Embryonic facial prominence (tissue), 1 donor: ENCODE measurements at regions not wholly inside any gene's neighbourhood (a gene's known extent, or its start where the extent isn't known, plus 50 kb on each side); places are given as distances from the start of the nearest gene placed in this dataset.
"Not testable (repeated sequence)": the region's sequence is repeated elsewhere in the genome, so short reads cannot be mapped to it uniquely, and the experiment has no call there.

ENCODE experiments used
- DNase-seq: peaks from one replicate; pipeline ENCODE4 v3.0.0-alpha.2; 2016; ENCODE audit errors: extremely low spot score

DNA sequence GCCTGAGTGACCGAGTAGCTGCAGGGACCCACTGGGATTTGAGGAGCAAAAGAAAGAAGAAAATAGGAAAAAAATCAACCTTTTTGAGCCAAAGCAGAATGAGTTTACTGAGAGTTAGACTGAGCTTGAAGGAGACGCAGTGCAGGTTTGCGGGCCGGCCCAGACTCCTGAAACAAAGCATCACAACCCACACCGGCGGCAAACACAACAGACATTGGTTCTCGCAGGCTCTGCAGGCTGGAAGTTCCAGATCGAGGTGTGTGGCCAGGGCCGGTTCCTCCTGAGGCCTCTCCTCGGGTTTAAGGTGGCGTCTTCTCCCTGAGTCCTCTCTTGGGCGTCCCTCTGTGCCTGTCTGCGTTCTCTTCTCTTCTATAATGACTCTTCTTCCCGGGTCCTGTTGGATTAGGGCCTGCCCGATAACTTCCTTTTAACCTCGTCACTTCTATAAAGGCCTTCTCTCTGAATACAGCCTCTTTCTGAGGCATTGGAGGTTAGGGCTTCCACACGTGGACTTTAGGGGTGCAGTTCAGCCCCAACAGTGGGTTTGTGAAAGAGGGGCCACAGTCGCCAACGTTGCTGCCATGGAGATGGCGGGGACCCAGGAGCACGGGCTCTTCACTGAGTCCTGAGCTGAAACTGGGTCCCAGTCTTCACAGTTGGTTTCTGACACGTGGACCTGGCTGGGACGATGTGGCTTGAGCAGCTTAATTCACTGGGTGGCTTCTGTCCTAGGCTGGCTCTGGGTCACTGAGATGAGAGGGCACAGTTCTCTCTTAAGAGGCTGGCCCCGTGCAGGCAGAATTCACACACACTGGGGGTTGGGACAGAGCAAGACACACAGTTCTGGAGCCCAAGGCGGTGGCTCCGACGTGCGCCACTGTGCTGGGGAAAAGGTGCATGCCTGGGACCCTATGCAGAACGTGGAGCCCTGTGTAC is 1047.7 kb downstream of the BRD1 start:
- no peak for DNase-seq

DNA sequence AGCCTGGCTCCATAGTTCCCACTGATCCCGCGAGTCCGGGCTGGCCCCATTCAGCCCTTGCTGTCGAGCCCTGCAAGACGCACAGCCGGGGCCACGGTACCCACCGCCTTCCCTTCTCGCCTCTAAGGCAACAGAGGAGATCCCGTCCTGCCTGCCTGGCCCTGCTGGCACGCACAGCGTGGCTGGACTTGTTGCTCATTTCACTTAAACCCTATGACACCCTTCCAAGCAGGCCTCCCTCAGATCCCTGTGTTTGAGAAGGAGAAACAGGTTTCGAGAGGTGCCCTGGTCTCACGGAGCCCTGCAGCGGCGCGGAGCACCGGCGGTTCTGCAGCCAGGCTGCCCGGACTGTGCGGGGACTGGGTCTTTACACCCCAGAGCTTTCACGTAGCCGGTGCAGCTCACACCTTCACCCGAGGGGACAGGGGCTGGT is 1048.4 kb downstream of the BRD1 start:
- no peak for DNase-seq

DNA sequence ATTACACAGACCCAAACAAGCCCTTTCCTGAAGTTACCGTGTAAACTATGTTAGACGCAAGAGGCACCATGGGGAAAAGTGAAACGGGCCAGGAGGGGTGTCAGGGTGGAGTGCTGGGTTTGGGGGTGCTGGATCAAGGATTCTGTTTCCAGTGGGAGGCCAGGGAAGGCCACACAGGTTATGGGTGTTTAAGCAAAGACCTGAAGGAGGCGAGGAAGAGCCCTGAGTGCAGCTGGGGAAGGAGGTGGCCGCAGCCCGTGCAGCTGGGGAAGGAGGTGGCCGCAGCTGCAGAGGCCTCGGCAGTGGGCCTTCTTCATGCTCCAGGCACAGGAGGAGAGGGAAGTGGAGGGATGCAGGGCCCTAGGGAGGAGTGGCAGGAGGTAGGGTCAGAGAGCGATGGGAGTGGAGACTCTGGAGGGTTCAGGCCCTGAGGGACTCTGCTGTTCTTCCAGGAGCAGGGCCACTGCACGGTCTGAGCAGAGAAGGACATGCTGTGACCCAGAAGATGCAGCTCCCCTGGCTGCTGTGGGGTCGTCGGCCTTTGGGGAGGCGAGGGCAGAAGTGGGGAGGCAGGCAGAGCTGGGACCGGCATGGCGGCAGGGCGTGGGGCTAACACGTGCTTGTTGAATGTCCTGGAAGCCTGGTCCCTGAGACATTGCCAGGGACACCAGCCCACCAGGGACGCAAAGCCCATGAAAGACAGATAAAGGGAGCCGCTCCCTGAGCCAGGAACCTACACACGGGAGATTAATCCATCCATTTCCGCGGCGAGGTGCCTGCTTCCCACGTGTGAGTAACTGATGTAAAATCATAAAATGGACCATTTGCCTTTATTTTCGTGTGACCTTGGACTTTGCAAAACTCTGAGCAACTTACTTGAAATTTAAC is 1049.1 kb downstream of the BRD1 start:
- DNase-seq, result no peak

DNA sequence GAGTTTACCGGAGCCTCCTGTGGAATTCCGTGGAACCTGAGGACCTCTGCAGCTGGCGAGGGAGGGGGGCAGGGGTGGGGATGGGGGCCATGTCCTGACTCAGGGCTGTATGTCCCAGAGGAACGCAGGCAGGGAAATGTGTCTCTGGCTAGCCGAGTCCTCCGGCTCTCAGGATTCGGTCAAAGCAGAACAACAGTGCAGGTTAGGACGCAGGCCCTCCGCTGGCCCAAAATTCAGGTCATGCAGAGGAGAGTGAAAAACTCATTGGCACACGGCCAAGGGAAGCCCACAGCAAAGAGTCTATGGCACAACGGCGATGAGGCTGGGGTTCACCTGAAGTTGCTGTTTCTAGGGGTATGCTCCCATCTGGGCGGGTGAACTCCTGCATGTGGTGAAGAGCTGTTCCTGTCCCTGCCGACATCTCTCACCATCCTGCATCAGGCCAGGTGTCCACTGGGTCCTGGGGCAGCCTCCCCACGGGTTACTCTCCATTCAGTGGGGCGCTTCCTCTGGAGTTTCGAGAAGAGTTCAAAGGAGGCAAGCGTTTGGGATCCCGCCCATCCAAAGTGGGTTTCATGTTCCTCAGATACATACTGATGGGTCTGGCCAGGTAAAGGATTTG is 1055.3 kb downstream of the BRD1 start:
- DNase-seq, result no peak

DNA sequence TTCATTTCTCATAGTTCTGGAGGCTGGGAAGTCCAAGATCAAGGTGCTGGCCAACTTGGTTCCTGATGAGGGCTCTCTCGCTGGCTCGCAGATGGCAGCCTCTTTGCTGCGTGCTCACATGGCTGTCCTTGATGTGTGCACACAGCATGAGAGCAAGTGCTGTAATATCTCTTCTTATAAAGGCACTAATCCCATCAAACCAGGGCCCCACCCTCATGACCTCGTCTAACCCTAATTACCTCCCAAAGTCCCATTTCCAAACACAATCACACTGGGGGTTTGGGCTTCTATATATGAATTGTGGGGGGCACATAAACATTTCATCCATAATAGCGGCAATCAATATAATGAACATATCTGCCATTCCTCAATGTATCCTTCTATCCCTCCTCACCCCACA is 1062.1 kb downstream of the BRD1 start:
- DNase-seq, result no peak

DNA sequence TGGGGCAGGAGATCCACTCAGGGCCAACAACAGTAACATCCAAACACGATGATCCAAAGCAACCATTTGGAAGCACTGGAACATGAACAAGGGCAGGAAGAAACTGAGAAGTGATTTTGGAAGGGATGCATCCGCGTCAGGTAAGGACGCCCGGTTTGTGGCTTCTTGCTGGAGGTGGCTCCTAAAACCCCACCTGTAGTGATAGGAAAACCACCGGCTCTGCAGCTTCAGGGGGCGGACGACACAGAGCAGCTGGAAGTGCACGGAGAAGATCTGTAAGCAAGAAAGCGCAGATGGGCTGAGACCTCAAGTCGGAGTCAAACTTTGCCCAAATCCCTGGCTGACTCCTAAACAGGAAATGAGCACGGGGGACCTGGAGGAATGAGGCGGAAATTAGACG is 1066.1 kb downstream of the BRD1 start:
- no peak for DNase-seq

DNA sequence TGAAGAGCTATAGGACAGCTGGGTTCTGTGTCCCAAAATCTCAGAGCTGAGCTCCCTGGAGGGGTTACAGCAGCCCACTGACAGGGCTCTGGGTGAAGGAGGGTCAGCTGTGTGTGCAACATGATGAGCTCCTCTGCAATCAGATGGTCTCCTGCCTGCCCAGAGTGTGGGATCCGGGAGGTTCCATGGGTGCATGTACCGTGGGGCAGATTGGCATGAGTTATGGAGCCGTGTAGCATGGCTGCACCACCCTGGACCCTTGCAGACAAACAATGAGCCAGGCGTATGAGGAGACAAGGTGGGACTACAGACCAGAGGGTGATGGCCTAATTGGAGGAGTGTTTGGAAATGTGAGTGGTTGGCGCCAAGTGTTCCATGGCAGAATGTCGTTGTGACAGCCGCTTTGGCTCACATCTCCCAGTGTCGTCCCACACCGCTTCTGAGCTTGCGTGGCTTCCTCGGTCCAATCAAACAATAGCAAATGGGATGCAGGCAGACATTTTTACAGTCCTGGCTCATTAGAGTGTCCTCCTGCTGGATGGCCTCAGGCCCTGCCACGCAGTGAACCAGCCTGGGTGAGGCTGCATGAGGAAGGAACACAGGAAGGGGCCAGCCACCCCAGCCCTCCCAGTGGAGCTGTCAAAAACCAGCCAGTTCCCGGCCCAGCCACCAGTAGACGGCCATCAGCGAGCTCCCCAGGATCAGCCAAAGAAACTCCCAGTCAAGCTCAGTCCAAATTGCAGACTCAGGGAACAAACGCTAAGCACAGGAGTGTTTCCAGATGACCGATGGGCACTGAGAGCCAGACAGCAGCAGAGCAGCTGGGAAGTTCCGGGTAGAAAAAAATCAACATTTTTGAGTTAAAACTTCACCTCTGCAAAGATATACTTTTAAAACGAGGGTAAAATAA is 1066.9 kb downstream of the BRD1 start:
- no peak for DNase-seq

DNA sequence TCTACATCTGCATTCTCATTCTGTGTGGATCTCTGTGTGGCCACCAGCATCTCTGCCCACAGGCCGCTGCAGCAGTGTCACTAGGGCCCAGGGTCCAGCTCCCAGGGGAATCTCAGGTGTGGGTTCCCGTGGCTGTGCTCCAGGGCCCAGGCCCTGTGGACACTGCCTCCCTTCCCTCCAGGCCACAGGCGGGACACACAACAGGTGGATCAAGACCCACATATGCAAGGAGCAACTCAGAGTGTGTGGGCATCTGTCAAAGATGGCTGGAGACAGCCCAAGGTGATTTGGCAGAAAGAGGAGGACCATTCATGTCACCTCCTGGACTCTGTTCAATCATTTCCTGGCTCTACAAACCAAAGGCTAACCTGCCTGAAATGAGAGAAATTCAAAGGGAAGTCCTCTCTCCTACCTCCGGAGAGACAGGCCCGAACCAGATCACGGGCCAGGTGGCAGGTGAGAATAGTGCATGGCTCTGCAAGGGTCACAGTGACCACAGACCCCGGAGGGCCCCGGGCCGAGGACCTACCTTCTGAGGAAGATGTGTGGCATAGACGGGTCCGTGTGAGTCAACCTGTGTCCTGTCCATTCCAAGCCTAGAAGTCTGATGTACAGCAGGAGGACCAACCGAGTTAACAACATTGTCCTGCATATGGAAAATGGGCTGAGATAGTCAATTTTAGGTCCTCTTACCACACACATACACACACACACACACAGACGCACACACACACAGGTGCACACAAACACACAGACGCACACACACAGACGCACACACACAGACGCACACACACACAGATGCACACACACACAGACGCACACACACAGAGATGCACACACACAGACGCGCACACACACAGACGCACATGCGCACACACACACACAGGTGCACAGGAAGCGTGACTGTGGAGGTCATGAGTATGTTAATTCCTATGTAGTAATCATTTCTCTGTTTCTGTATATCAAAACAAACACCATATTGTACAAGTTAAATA is 1068.5 kb downstream of the BRD1 start:
- DNase-seq, result no peak

DNA sequence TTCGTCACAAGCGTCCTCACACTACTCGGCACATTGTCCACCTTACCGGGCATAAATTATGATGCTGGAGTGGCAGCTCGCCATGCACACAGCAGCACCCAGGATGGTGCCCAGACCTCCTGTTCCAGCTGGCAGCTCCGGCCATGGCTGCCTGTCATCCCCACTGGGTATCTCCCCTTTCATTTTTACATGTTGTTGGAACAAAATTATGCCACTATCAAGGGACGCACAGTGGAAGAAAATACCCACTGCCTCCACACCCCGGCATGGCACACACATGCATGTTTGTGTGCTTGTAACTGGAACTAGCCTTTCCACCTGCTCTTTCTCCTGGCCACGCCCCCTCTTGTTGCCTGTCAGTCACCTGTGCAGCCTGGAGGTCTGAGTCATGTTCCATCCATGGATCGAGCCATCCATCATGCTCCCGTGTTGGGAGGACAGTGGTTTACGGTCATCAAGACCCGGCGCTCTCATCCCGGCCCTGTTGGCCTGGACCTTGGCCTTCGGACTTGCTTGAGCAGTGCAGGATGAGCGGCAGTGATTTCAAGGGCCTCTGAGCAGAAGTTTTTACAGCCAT is 1069.6 kb downstream of the BRD1 start:
- no peak for DNase-seq

DNA sequence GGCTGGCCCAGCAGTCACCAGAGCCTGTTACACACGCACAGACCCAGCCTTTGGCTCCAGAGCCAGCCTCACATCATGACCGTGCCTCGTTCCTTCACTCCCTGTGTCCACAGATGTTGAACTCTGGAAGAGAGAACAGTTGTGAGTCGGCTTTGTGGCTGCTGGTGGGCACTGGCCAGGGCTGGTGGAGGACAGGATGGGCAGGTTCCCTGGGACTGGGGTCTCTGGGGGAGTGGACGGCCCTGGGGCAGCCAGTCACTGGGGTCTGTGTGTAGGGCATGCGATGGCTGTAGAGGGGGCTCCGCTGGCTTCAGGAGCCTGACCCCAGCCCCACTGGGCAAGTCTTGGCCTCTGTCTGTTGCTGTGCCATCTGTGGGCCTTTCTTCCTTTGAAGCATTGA is 1070.1 kb downstream of the BRD1 start:
- DNase-seq, result no peak

DNA sequence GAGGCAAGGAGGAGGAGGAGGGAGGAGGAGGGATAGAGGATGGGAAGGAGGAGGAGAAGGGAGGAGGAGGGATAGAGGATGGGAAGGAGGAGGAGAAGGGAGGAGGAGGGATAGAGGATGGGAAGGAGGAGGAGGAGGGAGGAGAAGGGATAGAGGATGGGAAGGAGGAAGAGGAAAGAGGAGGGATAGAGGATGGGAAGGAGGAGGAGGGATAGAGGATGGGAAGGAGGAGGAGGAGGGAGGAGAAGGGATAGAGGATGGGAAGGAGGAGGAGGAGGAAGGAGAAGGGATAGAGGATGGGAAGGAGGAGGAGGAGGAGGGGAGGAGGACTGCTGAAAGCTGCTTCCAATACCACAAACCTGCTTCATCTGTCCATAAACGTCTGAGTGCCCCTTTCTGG is 1070.5 kb downstream of the BRD1 start:
- not testable (repeated sequence) for DNase-seq

DNA sequence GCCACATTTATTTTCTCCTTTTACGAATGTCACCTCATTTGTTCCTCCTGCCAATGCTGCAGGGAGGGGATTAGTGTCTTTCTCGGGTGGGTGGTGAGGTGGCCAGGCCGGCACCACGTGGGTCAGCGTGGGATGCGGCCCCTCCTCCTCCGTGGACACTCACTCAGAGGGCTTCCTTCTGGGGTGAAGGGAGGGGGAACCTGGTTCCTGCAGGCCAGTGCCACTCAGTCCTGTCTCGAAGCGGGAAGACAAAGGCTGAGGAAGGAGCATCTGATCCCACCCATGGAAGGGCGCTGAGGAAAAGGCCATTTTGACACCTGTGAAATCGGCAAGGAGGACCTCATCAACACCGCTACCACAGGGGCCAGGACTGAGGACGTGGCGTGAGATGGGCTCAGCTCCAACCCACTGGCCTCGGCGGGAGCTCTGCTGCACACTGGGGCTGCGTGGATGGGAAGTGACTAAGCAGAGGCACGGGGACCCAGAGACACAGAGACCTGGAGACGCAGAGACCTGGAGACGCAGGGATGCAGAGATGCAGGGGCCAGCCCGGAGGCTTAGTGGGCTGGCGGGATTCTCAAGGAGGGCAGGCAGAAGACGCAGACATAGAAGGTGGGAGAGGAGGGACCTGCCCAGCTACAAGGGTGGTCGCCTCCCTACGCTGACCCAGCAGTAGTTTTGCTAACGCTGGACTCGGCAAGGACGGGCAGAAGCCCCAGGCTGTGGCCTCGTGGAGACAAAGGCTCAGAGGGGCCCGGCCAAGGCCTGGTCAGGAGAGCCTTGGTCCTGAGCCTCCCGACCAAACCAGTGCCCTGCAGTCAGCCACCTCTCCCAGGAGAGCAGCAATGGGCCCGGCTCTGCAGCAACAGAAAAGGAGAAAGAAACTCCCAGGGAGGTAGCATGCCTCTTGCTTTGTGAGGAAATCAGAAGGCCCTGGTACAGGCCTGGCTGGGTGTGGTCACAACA is 1071.2 kb downstream of the BRD1 start:
- DNase-seq, result no peak

DNA sequence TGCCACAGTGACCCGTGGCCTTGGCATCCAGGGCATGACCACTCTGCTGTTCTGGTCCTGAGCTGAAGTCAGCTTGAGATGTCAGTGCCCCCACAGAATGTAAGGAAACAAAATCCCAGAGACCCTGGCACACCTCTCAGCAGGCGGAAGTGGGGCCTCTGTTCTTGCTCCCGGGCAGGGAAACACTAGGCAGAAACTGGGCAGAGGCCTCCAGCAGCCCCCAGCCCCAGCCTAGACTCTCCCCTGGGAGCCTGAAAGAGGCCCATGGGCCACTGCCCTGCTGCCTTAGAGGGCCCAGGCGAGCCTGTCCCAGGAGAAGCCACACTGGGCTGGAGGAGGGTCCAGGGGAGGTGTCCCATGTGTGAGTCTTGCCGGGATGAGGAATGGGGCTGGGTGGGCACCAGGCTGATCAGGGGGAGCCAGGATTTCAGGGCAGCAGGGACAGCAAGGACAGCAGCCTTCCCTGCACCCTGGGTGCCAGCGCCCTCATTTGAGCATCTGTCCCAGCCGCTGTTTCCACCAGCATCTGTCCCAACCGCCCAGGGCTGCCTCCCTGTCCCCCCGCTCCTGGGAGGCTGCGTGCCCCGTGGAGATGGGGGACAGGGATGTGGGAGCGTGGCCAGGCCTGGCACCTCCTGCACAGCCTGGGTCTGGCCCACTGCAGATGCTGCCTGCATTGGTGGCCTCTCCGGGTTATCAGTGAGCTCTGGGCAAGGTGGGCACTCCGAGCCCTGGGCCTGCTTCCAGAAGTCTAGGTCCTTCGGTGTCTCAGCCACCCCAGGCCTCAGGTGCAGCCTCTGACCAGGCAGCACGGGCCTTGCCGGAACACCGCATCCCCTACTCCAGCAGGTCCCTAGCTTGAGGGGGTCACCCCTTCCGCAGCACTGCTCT is 1072.4 kb downstream of the BRD1 start:
- DNase-seq, result no peak

DNA sequence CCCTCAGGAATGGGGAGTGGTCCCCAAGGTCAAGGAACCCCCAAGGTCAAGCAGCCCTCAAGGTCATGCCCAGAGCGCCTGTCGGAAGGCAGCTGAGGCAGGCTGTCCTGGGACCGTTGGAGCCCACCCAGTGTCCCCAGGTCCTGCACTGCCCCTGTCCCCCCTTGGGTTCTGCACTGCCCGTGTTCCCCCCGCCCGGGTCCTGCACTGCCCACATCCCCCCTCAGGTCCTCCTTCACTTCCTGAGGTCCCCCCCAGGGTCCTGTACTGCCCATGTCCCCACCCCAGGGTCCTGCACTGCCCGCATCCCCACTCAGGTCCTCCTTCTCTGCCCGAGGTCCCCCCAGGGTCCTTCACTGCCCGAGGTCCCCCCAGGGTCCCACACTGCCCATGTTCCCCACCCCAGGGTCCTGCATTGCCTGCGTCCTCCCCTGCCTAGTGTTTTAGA is 1073.0 kb downstream of the BRD1 start:
- DNase-seq, result no peak

DNA sequence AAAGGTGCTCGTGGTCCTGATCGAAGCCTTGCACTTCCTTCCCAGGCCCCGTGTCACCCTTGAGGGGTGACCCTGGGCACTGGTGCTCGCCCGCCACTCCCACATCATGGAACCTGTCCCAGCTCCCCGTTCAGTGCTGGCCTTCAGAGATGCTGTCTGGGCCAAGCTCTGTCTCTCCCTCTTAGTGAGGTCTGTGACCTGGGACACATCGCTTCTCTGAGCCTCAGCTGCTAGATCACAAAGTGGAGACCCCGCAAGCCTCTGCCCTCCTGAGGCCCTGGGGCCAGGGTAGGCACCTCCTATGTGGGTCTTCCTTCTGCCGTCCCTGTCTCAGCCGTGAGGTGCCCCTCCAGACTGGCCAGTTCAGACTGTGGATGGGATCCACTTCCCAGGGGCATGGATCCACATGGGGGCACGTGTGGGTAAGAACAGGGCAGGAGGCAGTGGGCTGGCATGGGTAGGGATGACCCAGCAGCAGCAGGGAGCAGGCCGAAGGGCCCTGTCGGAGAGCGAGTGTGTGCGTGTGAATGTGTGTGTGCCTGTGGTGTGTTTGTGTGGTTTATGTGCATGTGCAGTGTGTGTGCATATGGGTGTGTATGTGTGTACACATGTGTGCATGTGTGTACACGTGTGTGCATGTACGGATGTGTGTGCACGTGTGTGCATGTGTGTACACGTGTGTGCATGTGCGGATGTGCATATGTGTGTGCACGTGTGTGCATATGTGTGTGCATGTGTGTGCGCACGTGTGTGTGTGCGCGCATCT is 1073.7 kb downstream of the BRD1 start:
- no peak for DNase-seq

DNA sequence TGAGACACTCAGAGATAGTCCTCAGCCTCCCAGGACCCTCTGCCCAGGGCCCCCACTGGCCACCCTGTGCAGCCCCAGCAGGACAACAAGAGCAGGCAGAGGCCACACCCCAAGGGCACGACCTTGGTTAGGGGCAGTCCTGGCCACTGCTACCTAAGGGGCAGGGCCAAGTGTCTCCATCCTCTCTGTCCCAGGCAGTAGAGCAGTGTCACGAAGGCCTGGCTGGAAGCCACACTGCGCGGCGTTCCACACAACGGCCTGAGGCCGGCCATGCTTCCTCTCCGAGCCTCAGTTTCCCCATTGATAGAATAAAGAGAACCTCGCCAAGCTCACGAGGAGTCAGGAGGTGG is 1074.3 kb downstream of the BRD1 start:
- no peak for DNase-seq
